Skeletal muscle tissue (tissue), 3 donors: ENCODE measurements at regions not wholly inside any gene's neighbourhood (a gene's known extent, or its start where the extent isn't known, plus 50 kb on each side); places are given as distances from the start of the nearest gene placed in this dataset.

ENCODE experiments used
- H3K27ac ChIP-seq: one replicate; pipeline ENCODE4 v1.7.0; 2013; ENCODE audit warnings: mild to moderate bottlenecking, low read depth, low read length, inconsistent platforms
- H3K27me3 ChIP-seq, 3 donors: one replicate each; pipeline ENCODE4 v1.7.0; 2013; ENCODE audit warnings: low read length in 3 of 3; ENCODE audit not compliant: control insufficient read depth in 3 of 3, insufficient read depth in 3 of 3
- H3K36me3 ChIP-seq, 3 donors: one replicate each; pipeline ENCODE4 v1.7.0; 2013; ENCODE audit warnings: low read length in 3 of 3; ENCODE audit not compliant: control insufficient read depth in 3 of 3, insufficient read depth in 3 of 3
- H3K4me1 ChIP-seq, 3 donors: one replicate each; pipeline ENCODE4 v1.7.0; 2013; ENCODE audit warnings: low read length in 3 of 3, mild to moderate bottlenecking in 3 of 3; ENCODE audit not compliant: control insufficient read depth in 3 of 3, insufficient read depth in 3 of 3
- H3K4me3 ChIP-seq, 3 donors: one replicate each; pipeline ENCODE4 v1.7.0; 2013; ENCODE audit warnings: low read length in 3 of 3
- H3K9ac ChIP-seq, 3 donors: one replicate each; pipeline ENCODE4 v1.7.0; 2013; ENCODE audit warnings: low read length in 3 of 3, mild to moderate bottlenecking in 3 of 3, moderate library complexity in 2 of 3, low read depth in 1 of 3
- H3K9me3 ChIP-seq, 3 donors: one replicate each; pipeline ENCODE4 v1.7.0; 2013; ENCODE audit warnings: low read length in 3 of 3; ENCODE audit not compliant: control insufficient read depth in 3 of 3
- donor health status: Osteomylitis.

DNA sequence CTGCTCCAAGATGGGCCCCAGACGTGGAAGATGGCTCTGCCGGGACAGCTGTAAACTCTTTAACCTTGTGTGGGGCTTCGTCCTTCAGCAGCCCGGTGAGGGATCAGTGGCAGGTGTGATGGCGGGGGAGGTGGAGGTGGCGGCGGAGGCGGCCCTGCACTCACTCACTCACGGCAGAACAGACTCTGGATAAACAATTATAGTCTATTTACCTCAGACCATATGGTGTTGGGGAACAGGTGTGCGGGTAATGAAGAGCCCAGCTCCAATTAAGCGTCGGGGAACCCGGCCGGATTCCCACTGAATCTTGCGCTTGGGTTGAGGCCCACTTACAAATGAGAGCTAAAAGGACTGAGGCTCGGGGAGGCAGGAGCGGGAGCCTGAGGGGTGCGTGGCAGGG, 104.3 kb upstream of the SDK2 start:
- Histone ChIP-seq H3K36me3 (no peaks in the 10 kb centered on the region), H3K4me1 (no peaks in the 10 kb centered on the region), H3K27me3 (peaks cover 0 to 51% (median 51%) of the 10 kb centered on the region in 3 donors), H3K9me3 (no peaks in the 10 kb centered on the region), H3K27ac (no peak overlapping the region), H3K9ac (no peak overlapping the region), H3K4me3 (no peak overlapping the region)

- Histone ChIP-seq H3K36me3 (no peaks in the 10 kb centered on the region), H3K9me3 (no peaks in the 10 kb centered on the region), H3K27ac (no peak overlapping the region), H3K4me3 (no peak overlapping the region), H3K9ac (no peak overlapping the region), H3K4me1 (no peaks in the 10 kb centered on the region), H3K27me3 (peaks cover 0 to 50% (median 45%) of the 10 kb centered on the region in 3 donors)
Observed at GRCh38 chr17:73749337-73749823, 105.1 kb upstream of the SDK2 start.

DNA sequence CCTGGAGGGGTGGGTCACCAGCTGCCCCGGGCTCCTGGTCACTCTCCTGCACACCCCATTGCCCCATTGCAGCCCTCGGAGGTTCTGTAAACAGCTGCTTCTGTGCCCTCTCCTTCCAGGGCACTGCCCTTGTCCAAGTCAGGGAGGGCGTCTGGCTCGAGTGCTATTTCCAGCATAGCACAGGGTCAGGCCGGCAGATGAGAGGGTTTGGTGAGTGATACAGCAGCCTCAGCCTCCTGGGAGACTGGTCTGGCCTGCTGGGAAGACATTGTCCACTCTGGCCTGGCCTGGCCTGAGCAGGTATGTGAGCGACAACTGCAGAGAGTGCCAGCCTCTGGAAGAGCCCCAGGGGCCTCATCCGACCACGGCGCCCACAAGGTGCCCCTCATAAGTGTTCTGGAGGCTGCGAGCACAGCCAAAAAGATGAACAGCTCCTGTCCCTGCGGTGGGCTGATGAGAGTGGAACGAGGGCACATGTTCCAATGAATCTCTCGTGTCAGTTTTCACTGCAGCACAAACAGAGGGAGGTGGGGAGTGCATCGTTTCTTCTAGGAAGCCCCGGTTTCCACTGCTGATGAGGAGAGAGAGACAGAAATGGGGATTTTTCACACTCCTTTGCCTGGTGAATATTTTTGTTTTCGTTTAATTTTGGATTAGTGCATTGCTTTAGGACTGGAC, 105.8 kb upstream of the SDK2 start:
- no peaks in the 10 kb centered on the region for H3K4me1 ChIP-seq
- no peaks in the 10 kb centered on the region for H3K9me3 ChIP-seq
- H3K27me3 ChIP-seq = peaks cover 2 to 54% (median 47%) of the 10 kb centered on the region in 3 donors
- no peak overlapping the region for H3K4me3 ChIP-seq
- H3K36me3 ChIP-seq = no peaks in the 10 kb centered on the region
- H3K27ac ChIP-seq = no peak overlapping the region
- H3K9ac ChIP-seq = no peak overlapping the region

GRCh38 chr17:73750975-73751374, 106.7 kb upstream of the SDK2 start:
- H3K27me3 ChIP-seq = peaks cover 9 to 59% (median 44%) of the 10 kb centered on the region in 3 donors

GRCh38 chr17:73753751-73754496, 109.7 kb upstream of the SDK2 start:
- Histone ChIP-seq H3K4me1 (no peaks in the 10 kb centered on the region), H3K9ac (no peak overlapping the region), H3K9me3 (no peaks in the 10 kb centered on the region), H3K36me3 (no peaks in the 10 kb centered on the region), H3K27me3 (peaks cover 13 to 46% (median 27%) of the 10 kb centered on the region in 3 donors), H3K4me3 (no peak overlapping the region), H3K27ac (no peak overlapping the region)

More at GRCh38 chr17:73750975-73751374, 106.7 kb upstream of the SDK2 start:
- no peaks in the 10 kb centered on the region for H3K9me3 ChIP-seq
- H3K4me1 ChIP-seq = no peaks in the 10 kb centered on the region
- no peak overlapping the region for H3K9ac ChIP-seq
- no peak overlapping the region for H3K4me3 ChIP-seq
- H3K36me3 ChIP-seq = no peaks in the 10 kb centered on the region
- H3K27ac ChIP-seq = no peak overlapping the region

DNA sequence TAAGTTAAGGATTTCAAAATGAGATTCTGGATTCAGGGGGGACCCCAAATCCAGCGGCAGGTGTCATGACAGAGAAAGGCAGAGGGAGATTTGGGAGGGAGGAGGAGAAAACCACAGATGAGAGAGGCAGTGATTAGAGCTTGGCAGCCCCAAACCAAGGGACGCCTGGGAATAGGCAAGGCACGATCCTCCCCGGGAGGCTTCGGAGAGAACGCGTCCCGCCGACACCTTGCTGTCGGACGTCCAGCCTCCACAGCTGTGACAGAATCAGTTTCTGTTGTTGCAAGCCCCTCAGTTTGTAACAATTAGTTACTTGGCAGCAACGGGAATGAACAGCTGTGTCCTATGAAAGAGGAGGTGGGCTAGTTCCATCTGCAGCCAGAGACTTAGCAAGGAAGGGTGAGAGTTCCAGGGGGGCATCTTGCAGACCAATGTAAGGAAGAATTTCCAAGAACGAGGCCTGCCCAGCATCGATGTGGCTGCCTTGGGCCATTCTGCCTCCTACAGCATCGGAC, 110.7 kb upstream of the SDK2 start:
- H3K4me3 ChIP-seq = no peak overlapping the region
- no peaks in the 10 kb centered on the region for H3K36me3 ChIP-seq
- no peaks in the 10 kb centered on the region for H3K4me1 ChIP-seq
- no peaks in the 10 kb centered on the region for H3K9me3 ChIP-seq
- H3K9ac ChIP-seq = no peak overlapping the region
- H3K27ac ChIP-seq = no peak overlapping the region
- peaks cover 19 to 52% (median 30%) of the 10 kb centered on the region in 3 donors for H3K27me3 ChIP-seq

DNA sequence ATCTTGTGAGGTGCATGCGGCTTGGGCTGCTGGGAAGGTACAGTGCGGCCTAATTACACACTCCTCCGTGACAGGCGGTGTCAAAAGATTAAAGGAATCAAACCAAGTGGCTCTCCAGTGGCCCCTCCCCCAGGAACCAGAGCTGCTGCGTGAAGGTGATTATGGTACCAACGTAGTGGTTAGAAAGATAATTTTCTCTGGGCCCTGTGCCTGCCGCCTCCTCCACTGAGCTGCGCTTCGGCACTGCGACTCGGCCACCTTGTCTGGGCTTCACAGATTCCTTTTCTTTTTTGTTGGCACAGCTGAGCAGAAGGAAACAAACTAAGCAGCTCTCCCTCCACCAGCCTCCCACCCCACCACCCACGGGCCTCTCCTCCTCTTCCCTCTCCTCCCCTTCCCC, 113.2 kb upstream of the SDK2 start:
- H3K36me3 ChIP-seq = no peaks in the 10 kb centered on the region
- H3K9ac ChIP-seq = no peak overlapping the region
- no peak overlapping the region for H3K4me3 ChIP-seq
- no peaks in the 10 kb centered on the region for H3K9me3 ChIP-seq
- no peaks in the 10 kb centered on the region for H3K4me1 ChIP-seq
- no peak overlapping the region for H3K27ac ChIP-seq
- H3K27me3 ChIP-seq = peaks cover 22 to 62% (median 32%) of the 10 kb centered on the region in 3 donors

DNA sequence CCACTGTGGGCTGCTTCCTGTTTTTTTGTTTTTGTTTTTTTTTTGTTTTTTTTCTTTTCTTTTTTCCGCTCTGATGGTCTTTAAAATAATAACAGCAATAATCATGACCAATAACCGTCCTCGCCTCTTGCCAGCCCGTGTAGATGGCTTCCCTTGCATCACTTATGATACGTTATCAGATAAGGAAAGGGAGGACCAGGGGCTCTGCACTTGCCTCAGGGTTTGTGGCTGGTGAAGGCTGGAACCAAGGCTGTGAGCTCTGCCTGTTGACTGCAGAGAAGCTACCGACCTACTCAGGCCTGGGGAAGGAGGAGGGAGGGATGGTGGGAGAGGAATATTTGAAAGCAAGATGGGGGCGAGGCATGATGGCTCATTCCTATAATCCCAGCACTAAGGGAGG, 114.0 kb upstream of the SDK2 start:
- no peak overlapping the region for H3K27ac ChIP-seq

DNA sequence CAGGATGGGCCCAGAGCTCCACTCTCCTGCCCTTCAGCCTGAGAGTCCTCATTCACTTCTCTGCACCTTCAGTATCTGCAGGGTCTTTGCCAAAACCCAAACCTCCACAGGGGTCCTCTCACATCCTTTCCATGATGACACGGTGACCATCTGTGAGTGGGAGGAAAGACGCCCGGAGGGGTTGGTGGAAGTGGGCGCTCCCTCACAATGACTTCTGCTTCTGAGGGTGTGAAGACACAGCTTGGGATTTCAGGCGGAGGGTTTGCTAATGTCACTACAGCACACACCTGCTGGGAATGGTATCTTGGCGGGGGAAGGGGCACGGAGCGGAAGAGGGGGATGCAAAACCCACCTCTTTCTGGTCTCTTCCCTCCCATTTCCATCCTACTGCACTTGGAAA, 115.1 kb upstream of the SDK2 start:
- Histone ChIP-seq H3K9ac (no peak overlapping the region), H3K4me3 (no peak overlapping the region), H3K27me3 (peaks cover 22 to 52% (median 30%) of the 10 kb centered on the region in 3 donors), H3K9me3 (no peaks in the 10 kb centered on the region), H3K4me1 (no peaks in the 10 kb centered on the region), H3K27ac (no peak overlapping the region), H3K36me3 (no peaks in the 10 kb centered on the region)

More for the DNA sequence above, 114.0 kb upstream of the SDK2 start:
- Histone ChIP-seq H3K36me3 (no peaks in the 10 kb centered on the region), H3K4me1 (no peaks in the 10 kb centered on the region), H3K27me3 (peaks cover 22 to 55% (median 28%) of the 10 kb centered on the region in 3 donors), H3K4me3 (no peak overlapping the region), H3K9ac (no peak overlapping the region), H3K9me3 (no peaks in the 10 kb centered on the region)
